Choroid plexus epithelial cell (primary cell): ENCODE measurements at regions not wholly inside any gene's neighbourhood (a gene's known extent, or its start where the extent isn't known, plus 50 kb on each side); places are given as distances from the start of the nearest gene placed in this dataset.
"Not testable (repeated sequence)": the region's sequence is repeated elsewhere in the genome, so short reads cannot be mapped to it uniquely, and the experiment has no call there.

Experiments
- DNase-seq: peaks from one replicate; pipeline ENCODE4 v3.0.0-alpha.2; 2010; ENCODE audit warnings: low read depth
- H3K4me3 ChIP-seq: 2 replicates; pipeline ENCODE4 v1.5.1; 2011; ENCODE audit warnings: low read depth, mild to moderate bottlenecking, control low read depth, low read length, moderate library complexity
- TF ChIP-seq, protein P1 (sequence below): conservative IDR thresholded peaks from 2 replicates; pipeline ENCODE4 v1.5.1; 2011; ENCODE audit warnings: low read depth, mild to moderate bottlenecking, control low read depth, inconsistent platforms, low read length, moderate library complexity

DNA sequence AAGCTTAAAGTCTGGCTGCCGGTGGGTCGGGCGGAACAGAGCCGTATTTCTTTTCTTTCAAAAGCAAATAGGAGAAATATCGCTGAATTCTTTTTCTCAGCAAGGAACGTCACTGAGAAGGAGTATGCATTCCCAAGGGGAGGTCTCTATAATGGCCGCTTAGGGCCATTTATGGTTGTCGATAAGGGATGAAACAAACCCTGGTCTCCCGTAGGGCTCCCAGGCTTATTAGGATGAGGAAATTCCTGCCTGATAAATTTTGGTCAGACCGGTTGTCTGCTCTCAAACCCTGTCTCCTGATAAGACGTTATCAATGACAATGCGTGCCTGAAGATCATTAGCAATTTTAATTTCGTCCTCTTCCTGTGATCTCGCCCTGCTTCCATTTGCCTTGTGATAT lies 227.7 kb upstream of the ZEB2 start:
- H3K4me3 ChIP-seq, result no peak overlapping the region
- DNase-seq, result no peak
- TF ChIP-seq, protein P1, sequence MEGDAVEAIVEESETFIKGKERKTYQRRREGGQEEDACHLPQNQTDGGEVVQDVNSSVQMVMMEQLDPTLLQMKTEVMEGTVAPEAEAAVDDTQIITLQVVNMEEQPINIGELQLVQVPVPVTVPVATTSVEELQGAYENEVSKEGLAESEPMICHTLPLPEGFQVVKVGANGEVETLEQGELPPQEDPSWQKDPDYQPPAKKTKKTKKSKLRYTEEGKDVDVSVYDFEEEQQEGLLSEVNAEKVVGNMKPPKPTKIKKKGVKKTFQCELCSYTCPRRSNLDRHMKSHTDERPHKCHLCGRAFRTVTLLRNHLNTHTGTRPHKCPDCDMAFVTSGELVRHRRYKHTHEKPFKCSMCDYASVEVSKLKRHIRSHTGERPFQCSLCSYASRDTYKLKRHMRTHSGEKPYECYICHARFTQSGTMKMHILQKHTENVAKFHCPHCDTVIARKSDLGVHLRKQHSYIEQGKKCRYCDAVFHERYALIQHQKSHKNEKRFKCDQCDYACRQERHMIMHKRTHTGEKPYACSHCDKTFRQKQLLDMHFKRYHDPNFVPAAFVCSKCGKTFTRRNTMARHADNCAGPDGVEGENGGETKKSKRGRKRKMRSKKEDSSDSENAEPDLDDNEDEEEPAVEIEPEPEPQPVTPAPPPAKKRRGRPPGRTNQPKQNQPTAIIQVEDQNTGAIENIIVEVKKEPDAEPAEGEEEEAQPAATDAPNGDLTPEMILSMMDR, result no peak

DNA sequence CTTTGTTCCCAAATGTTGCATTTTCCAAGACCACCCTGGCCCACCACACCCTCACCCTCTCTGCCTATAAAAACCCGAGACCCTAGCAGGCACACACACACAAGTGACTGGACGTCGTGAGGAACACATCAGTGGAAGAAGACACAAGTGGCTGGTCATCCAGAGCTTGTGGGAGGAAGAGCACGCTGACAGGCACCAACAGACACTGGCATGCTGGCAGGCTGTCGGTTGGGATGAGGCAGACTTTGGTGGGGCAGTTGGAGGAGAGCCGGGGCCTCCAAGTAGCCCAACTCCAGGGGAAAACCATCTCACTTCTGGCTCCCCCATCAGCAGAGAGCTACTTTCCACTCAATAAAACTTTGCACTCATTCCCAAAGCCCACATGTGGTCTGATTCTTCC lies 225.5 kb upstream of the ZEB2 start:
- no peak for DNase-seq
- TF ChIP-seq, protein P1, result no peak
- H3K4me3 ChIP-seq, result no peak overlapping the region

DNA sequence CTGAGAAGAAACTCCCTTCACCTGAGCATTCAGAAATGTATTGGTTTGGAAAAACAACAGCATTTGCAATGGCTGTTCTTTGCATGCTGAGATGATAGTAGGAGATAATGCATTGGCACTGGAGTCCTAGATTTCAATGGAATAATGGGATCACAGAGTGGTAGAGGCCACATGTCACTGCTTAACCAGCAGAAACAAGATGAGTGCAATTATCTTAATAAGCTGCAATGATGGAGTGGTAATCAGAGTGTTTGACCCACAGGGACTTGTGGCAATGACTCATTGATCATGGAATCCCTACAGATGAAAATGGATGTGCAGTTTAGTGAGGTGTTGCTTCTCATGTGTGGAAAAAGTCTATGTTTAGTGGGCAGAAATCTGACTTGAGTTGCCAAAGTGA lies 218.8 kb upstream of the ZEB2 start:
- no peak for DNase-seq
- no peak overlapping the region for H3K4me3 ChIP-seq
- TF ChIP-seq, protein P1, result no peak

DNA sequence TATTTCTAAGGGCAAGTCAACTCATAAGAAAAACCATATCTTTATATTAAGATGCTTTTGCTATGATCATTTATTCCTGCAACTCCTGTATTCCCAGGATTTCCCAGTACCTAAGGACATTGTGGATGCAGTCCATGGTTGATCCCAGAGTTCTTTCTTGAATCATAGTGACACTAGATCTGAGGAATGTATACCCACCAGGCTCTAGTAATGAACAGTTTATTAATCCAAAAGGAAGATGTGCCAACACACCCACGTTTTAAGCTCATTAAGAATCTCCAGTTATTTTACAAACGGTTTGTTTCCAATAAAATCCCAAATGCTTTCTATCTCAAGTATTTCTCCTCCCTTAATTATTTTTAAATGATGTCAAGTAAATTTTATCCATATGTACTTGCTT lies 210.8 kb upstream of the ZEB2 start:
- no peak overlapping the region for H3K4me3 ChIP-seq
- TF ChIP-seq, protein P1, result no peak

DNA sequence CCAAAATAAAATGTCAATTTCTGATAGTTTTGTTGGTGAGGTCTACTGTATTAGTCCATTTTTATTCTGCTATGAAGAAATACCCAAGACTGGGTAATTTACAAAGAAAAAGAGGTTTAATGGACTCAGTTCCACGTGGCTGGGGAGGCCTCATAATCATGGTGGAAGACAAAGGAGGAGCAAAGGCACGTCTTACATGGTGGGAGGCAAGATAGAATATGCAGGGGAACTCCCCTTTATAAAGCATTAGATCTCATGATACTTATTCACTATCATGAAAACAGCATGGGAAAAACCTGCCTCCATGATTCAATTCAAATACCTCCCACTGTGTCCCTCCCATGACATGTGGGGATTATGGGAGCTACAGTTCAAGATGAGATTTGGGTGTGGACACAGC lies 204.5 kb upstream of the ZEB2 start:
- DNase-seq, H3K4me3 ChIP-seq: not testable (repeated sequence)

More for the DNA sequence above, 210.8 kb upstream of the ZEB2 start:
- no peak for DNase-seq

DNA sequence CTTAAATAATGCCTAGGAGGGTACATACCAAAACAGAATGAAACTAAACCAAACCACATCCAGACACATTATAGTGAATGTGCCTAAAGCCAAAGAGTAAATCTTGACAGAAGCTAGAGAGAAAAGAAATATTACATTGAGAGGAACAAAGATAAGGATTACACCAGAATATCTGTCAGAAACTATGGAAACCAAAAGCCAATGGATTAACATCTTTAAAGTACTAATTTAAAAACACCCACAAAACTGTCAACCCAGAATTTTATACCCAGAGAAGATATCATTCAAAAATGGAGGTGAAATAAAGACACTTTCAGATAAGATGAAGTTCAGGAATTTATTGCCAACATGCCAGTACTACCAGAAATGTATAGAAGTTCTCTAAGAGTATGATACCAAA lies 198.5 kb upstream of the ZEB2 start:
- DNase-seq, result no peak
- no peak overlapping the region for H3K4me3 ChIP-seq
- TF ChIP-seq, protein P1, result no peak

DNA sequence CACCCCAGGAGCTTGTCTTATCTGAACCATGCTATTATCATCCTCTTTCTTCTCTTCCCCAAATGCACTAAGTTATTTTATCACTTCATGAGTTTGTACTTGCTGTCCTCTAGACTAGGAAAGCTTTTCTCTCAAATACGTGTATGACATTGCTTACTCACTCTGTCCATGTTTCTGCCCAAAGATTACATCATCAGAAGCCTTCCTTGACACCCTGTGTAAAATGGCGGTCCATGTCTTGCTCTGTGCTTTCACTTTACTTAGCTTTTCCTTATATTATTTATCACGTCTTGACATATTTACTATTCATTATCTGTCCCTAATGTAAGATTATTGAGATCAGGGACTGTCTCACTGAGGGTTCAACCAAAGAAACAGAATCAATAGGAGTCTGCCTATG lies 196.1 kb upstream of the ZEB2 start:
- TF ChIP-seq, protein P1, result no peak

DNA sequence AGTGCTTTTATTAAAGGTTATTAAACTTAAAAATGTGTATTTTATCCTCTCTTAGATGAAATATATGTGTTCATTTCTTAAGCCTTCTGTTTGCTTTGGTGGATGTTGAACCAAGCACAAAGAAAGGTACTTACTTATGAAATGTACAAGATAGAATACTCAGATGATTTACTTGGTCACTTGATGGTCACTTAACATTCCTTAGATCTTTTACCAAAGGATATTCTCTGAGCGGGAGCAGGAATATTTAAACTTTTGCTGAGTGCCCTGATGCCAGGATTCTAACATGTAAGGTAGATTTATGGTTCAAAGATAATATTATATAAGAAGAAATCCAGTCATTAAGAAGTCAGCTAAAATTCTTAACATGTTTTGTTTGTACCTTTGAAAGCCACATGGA lies 193.5 kb upstream of the ZEB2 start:
- no peak overlapping the region for H3K4me3 ChIP-seq
- DNase-seq, result no peak
- TF ChIP-seq, protein P1, result no peak

More for the DNA sequence above, 196.1 kb upstream of the ZEB2 start:
- DNase-seq, result no peak
- no peak overlapping the region for H3K4me3 ChIP-seq
